Hematopoietic multipotent progenitor cell treated with erythropoietin and hydrocortisone succinate and interleukin-3 and kit ligand, for 4 days (in vitro differentiated cells): ENCODE measurements at regions not wholly inside any gene's neighbourhood (a gene's known extent, or its start where the extent isn't known, plus 50 kb on each side); places are given as distances from the start of the nearest gene placed in this dataset.
A peak's percentile ranks its signal among the peaks of the same experiment; 100 is the strongest.
"Not testable (repeated sequence)": the region's sequence is repeated elsewhere in the genome, so short reads cannot be mapped to it uniquely, and the experiment has no call there.

Source experiments
- DNase-seq: peaks from one replicate; pipeline ENCODE4 v3.0.0-alpha.2; 2015

GRCh38 chr1:58836408-58836807 is 52.6 kb upstream of the JUN start:
- peak; percentile 33 for DNase-seq

GRCh38 chr1:58837886-58838285 is 54.0 kb upstream of the JUN start:
- no peak for DNase-seq

GRCh38 chr1:58839147-58839795 is 55.4 kb upstream of the JUN start:
- no peak for DNase-seq

- DNase-seq: no peak
These were observed 56.3 kb upstream of the JUN start for GRCh38 chr1:58839846-58840835.

- DNase-seq: peak; percentile 36
These were observed 57.6 kb upstream of the JUN start for GRCh38 chr1:58841455-58841854.

GRCh38 chr1:58842941-58843340 is 59.1 kb upstream of the JUN start:
- no peak for DNase-seq

- DNase-seq: no peak
These were observed 60.3 kb upstream of the JUN start for GRCh38 chr1:58844176-58844575.

GRCh38 chr1:58845942-58846341 is 62.1 kb upstream of the JUN start:
- DNase-seq: peak; percentile 40

GRCh38 chr1:58848818-58849411 is 65.1 kb upstream of the JUN start:
- peak; percentile 5 for DNase-seq

- DNase-seq: no peak
These were observed 65.7 kb upstream of the JUN start for GRCh38 chr1:58849551-58849950.

GRCh38 chr1:58850636-58851035 is 66.8 kb upstream of the JUN start:
- DNase-seq: no peak

- DNase-seq: no peak
These were observed 69.1 kb upstream of the JUN start for GRCh38 chr1:58852731-58853485.

GRCh38 chr1:58854576-58854975 is 70.7 kb upstream of the JUN start:
- peak; percentile 65 for DNase-seq

- DNase-seq: no peak
These were observed 71.7 kb upstream of the JUN start for GRCh38 chr1:58855274-58856165.

- not testable (repeated sequence) for DNase-seq
These were observed 72.4 kb upstream of the JUN start for GRCh38 chr1:58856281-58856680.

GRCh38 chr1:58857680-58858673 is 74.1 kb upstream of the JUN start:
- no peak for DNase-seq

GRCh38 chr1:58859769-58860485 is 76.1 kb upstream of the JUN start:
- DNase-seq: no peak

- no peak for DNase-seq
These were observed 77.2 kb upstream of the JUN start for GRCh38 chr1:58861076-58861475.

- no peak for DNase-seq
These were observed 77.7 kb upstream of the JUN start for GRCh38 chr1:58861506-58861905.
